CD4-positive, alpha-beta memory T cell (primary cell): ENCODE measurements at regions not wholly inside any gene's neighbourhood (a gene's known extent, or its start where the extent isn't known, plus 50 kb on each side); places are given as distances from the start of the nearest gene placed in this dataset.

Experiments
- CTCF ChIA-PET: fragments of 350-600 bp; sonication (Branson Sonifier 250); formaldehyde crosslinking; loops from one replicate; lab custom pipeline; 2021; ENCODE audit warnings: inconsistent platforms; ENCODE audit not compliant: partially characterized antibody; lab: Charles Lee
- POLR2A ChIA-PET: fragments of 350-600 bp; sonication (Branson Sonifier 250); formaldehyde crosslinking; loops from one replicate; lab custom pipeline; 2021; ENCODE audit not compliant: partially characterized antibody; lab: Charles Lee
- DNase-seq, 5 donors: peaks; one replicate each; pipeline versions ENCODE4 v3.0.0 to v3.0.0-alpha.2; 2020 to 2022; ENCODE audit warnings: mixed read lengths in 1 of 5
- H3K27ac ChIP-seq: one replicate; pipeline ENCODE4 v1.7.0; 2013; ENCODE audit warnings: low read depth, low read length
- H3K27me3 ChIP-seq: 2 replicates; pipeline ENCODE4 v1.7.0; 2013; ENCODE audit warnings: mild to moderate bottlenecking, low read length, moderate library complexity; ENCODE audit not compliant: insufficient read depth
- H3K36me3 ChIP-seq: 2 replicates; pipeline ENCODE4 v1.7.0; 2013; ENCODE audit warnings: mild to moderate bottlenecking, low read length, moderate library complexity; ENCODE audit not compliant: insufficient read depth
- H3K4me1 ChIP-seq: 2 replicates; pipeline ENCODE4 v1.7.0; 2013; ENCODE audit warnings: mild to moderate bottlenecking, low read length, moderate library complexity; ENCODE audit not compliant: insufficient read depth
- H3K4me3 ChIP-seq, 2 donors: one replicate each; pipeline ENCODE4 v1.7.0; 2013; ENCODE audit warnings: low read length in 2 of 2, mild to moderate bottlenecking in 1 of 2
- H3K9me3 ChIP-seq, 2 donors: one replicate each; pipeline ENCODE4 v1.7.0; 2013; ENCODE audit warnings: low read length in 2 of 2, control low read depth in 1 of 2; ENCODE audit not compliant: control insufficient read depth in 1 of 2
- H3K27ac Mint-ChIP-seq, 7 donors: one replicate each; pipeline ENCODE4 v1.8.0; 2020 to 2021; ENCODE audit warnings: mixed read lengths in 7 of 7, mild to moderate bottlenecking in 6 of 7, inconsistent platforms in 3 of 7, moderate library complexity in 3 of 7
- H3K27me3 Mint-ChIP-seq, 2 donors: one replicate each; pipeline ENCODE4 v1.8.0; 2020 to 2021; ENCODE audit warnings: mixed read lengths in 2 of 2
- H3K36me3 Mint-ChIP-seq, 2 donors: one replicate each; pipeline ENCODE4 v1.8.0; 2020 to 2021; ENCODE audit warnings: mixed read lengths in 2 of 2, inconsistent platforms in 1 of 2, mild to moderate bottlenecking in 1 of 2
- H3K4me1 Mint-ChIP-seq, 4 donors: one replicate each; pipeline ENCODE4 v1.8.0; 2020 to 2021; ENCODE audit warnings: mixed read lengths in 4 of 4, mild to moderate bottlenecking in 1 of 4
- H3K4me3 Mint-ChIP-seq, 8 donors: one replicate each; pipeline ENCODE4 v1.8.0; 2020 to 2021; ENCODE audit warnings: mixed read lengths in 8 of 8, mild to moderate bottlenecking in 7 of 8, moderate library complexity in 6 of 8, inconsistent platforms in 3 of 8
- H3K9me3 Mint-ChIP-seq, 8 donors: one replicate each; pipeline ENCODE4 v1.8.0; 2020 to 2021; ENCODE audit warnings: mixed read lengths in 8 of 8, mild to moderate bottlenecking in 5 of 8, inconsistent platforms in 3 of 8, moderate library complexity in 1 of 8
- intact Hi-C: fragments of 100-400 bp; cut with micrococcal nuclease; formaldehyde crosslinking; loops from one replicate; pipeline ENCODE4 v1.15.1; 2023

DNA sequence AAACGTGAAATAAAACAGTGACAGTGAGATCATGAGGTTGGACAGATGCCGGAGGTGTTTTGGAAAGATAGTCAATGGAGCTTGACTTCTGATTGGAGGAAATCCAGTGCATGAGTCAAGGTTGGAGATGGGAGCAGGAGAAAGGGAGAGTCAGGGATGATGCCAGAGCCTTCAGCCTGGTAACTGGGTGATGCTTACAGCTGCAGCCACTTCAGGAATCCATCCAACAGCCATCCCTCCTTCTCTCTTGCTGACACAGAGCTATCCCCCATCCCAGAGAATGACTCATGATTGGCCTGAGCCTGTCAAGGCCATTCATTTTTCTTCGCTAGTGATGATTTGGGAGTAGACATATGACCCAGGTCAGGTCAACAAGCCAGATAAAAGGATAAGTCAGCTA is 112.8 kb downstream of the SAMD5 start:
- Mint-ChIP-seq H3K4me1 (no peaks in the 10 kb centered on the region), H3K36me3 (no peaks in the 10 kb centered on the region), H3K27ac (no peak overlapping the region), H3K9me3 (peaks cover 0 to 4% (median 0%) of the 10 kb centered on the region in 8 donors), H3K4me3 (no peak overlapping the region), H3K27me3 (no peaks in the 10 kb centered on the region)
- H3K27ac ChIP-seq, result no peak overlapping the region
- no peaks in the 10 kb centered on the region for H3K36me3 ChIP-seq
- CTCF ChIA-PET, result no interaction called here
- no peak overlapping the region for H3K4me3 ChIP-seq
- POLR2A ChIA-PET, result no interaction called here
- no peaks in the 10 kb centered on the region for H3K27me3 ChIP-seq
- H3K4me1 ChIP-seq, result no peaks in the 10 kb centered on the region
- intact Hi-C loops, result no loop called here
- H3K9me3 ChIP-seq, result no peaks in the 10 kb centered on the region
- no peak for DNase-seq

DNA sequence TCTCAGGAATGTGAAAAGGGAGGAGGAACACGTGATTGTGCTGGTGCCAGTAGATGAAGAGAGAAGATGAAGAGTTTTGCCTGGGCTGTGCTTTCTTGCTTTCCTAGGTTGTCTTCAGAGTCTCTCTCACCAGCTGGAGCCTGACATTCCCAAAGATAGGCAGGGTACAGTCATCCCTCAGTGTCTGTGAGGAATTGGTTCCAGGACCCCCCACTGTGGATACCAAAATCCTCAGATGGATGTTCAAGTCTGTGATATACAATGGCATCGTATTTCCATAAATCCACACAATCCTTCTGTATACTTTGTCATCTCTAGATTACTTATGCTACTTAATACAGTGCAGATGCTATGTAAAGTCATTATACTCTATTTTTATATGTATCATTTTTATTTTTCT is 113.5 kb downstream of the SAMD5 start:
- no peaks in the 10 kb centered on the region for H3K4me1 Mint-ChIP-seq
- no peak for DNase-seq
- CTCF ChIA-PET, result no interaction called here

DNA sequence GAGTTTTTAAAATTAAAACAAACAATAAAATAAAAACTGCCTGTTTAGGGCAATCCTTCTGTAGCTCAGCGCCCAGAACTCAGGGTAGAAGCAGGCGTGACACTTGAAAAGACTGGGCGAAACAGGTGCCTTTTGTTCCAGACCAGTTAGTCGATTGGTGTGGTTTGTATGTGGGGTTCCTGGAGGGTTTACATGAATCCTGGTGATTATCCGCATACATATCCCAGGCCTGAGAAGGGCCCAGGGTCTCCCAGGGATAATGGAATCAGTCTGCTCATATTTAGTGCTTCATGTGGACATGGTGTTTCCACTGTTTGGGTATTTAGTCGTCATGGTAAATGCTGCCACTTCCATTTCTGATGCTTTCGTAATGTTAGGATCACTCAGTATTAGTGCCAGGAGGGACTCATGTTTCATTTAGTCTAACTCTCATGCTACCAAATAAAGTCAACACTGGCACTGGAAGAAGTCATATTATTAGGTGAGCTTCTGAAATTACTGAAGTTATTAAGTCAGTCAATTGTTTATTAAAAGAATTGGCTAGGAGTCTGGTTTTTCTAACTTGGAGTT is 116.5 kb downstream of the SAMD5 start:
- H3K36me3 Mint-ChIP-seq, result no peaks in the 10 kb centered on the region
- H3K4me1 ChIP-seq, result no peaks in the 10 kb centered on the region
- peaks cover 0 to 3% (median 0%) of the 10 kb centered on the region in 8 donors for H3K9me3 Mint-ChIP-seq
- no peaks in the 10 kb centered on the region for H3K36me3 ChIP-seq
- H3K9me3 ChIP-seq, result no peaks in the 10 kb centered on the region
- CTCF ChIA-PET, result no interaction called here
- no peak overlapping the region for H3K27ac ChIP-seq
- H3K4me3 Mint-ChIP-seq, result no peak overlapping the region
- H3K4me1 Mint-ChIP-seq, result no peaks in the 10 kb centered on the region
- no peaks in the 10 kb centered on the region for H3K27me3 Mint-ChIP-seq
- POLR2A ChIA-PET, result no interaction called here
- H3K27me3 ChIP-seq, result no peaks in the 10 kb centered on the region
- DNase-seq, result no peak
- intact Hi-C loops, result no loop called here
- H3K4me3 ChIP-seq, result no peak overlapping the region
- H3K27ac Mint-ChIP-seq, result no peak overlapping the region

More for the DNA sequence above, 113.5 kb downstream of the SAMD5 start:
- Mint-ChIP-seq H3K27ac (no peak overlapping the region), H3K4me3 (no peak overlapping the region), H3K9me3 (peaks cover 0 to 4% (median 0%) of the 10 kb centered on the region in 8 donors), H3K36me3 (no peaks in the 10 kb centered on the region), H3K27me3 (no peaks in the 10 kb centered on the region)
- Histone ChIP-seq H3K9me3 (no peaks in the 10 kb centered on the region), H3K36me3 (no peaks in the 10 kb centered on the region), H3K4me3 (no peak overlapping the region), H3K4me1 (no peaks in the 10 kb centered on the region), H3K27me3 (no peaks in the 10 kb centered on the region), H3K27ac (no peak overlapping the region)
- intact Hi-C loops, result no loop called here
- POLR2A ChIA-PET, result no interaction called here

DNA sequence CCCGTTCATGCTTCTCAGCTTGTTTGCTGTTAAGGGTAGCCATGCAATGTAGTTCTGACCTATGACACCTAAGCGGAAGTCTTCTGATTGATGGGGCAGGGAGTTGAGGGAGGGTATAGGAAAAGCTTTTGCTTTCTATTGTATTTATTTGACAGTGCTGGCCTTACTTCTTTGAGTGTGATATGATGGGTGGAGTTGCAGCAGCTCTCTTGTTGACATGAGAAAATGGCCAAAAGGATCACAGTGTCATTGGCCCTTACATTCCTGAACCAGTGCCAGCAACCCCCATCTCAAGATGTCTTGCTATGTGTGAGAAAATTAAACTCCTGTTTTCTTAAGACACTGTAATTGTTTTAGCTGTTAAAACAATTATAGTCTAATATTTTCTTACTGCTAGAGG is 117.5 kb downstream of the SAMD5 start:
- no peaks in the 10 kb centered on the region for H3K36me3 ChIP-seq
- ChIA-PET CTCF (no interaction called here), POLR2A (no interaction called here)
- H3K27me3 ChIP-seq, result no peaks in the 10 kb centered on the region
- H3K4me3 ChIP-seq, result no peak overlapping the region
- Mint-ChIP-seq H3K4me1 (no peaks in the 10 kb centered on the region), H3K36me3 (no peaks in the 10 kb centered on the region), H3K4me3 (no peak overlapping the region), H3K9me3 (peaks cover 0 to 3% (median 1%) of the 10 kb centered on the region in 8 donors), H3K27me3 (no peaks in the 10 kb centered on the region), H3K27ac (no peak overlapping the region)
- no peaks in the 10 kb centered on the region for H3K4me1 ChIP-seq
- intact Hi-C loops, result no loop called here
- no peak for DNase-seq
- no peak overlapping the region for H3K27ac ChIP-seq
- no peaks in the 10 kb centered on the region for H3K9me3 ChIP-seq

DNA sequence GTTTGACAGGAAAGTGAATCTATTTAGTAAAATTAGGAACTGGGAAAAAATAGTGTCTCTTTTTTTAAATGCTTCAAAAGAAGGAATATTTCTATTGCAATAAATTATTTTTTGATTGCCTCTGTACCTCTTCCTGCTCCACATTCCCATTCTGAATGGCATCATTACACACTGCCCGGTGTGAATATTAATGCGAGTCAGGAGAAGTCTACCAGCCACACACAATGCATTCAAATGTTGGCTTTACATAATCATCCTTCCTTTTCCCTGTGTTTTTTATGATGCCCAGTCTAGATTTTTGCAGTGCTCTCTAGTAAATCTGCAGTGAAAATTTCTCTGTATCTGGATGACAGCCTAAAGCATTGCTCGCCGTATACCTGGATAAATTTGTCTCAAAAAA is 118.9 kb downstream of the SAMD5 start:
- H3K27me3 ChIP-seq, result no peaks in the 10 kb centered on the region
- Mint-ChIP-seq H3K27me3 (no peaks in the 10 kb centered on the region), H3K36me3 (no peaks in the 10 kb centered on the region), H3K9me3 (peaks cover 0 to 6% (median 2%) of the 10 kb centered on the region in 8 donors), H3K27ac (no peak overlapping the region), H3K4me3 (no peak overlapping the region), H3K4me1 (no peaks in the 10 kb centered on the region)
- intact Hi-C loops, result no loop called here
- no peak for DNase-seq
- no peaks in the 10 kb centered on the region for H3K36me3 ChIP-seq
- H3K9me3 ChIP-seq, result no peaks in the 10 kb centered on the region
- no peak overlapping the region for H3K27ac ChIP-seq
- CTCF ChIA-PET, result no interaction called here
- POLR2A ChIA-PET, result no interaction called here
- H3K4me3 ChIP-seq, result no peak overlapping the region
- H3K4me1 ChIP-seq, result no peaks in the 10 kb centered on the region

DNA sequence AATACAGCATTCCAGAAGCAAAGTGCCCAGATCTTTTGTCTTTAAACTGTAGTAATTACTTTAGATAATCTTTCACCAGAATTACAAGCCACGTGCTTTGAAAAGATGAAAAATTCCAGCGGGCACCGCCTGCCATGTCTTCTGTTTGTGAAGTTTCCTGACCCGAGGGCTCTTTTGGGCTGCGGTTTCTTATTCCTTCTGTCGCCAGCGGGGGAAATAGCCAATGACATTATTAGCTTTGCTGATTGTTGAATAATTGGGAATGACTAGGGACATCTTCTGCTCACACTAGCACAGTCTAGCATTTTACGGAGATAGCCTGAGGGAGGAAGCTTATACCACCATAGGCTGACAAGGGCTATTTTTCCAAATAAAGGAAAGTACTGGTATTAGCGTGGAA is 124.7 kb downstream of the SAMD5 start:
- Mint-ChIP-seq H3K9me3 (peaks cover 2 to 12% (median 7%) of the 10 kb centered on the region in 8 donors), H3K36me3 (no peaks in the 10 kb centered on the region), H3K4me3 (no peak overlapping the region), H3K27me3 (no peaks in the 10 kb centered on the region), H3K4me1 (no peaks in the 10 kb centered on the region), H3K27ac (no peak overlapping the region)
- no peaks in the 10 kb centered on the region for H3K27me3 ChIP-seq
- CTCF ChIA-PET, result no interaction called here
- POLR2A ChIA-PET, result no interaction called here
- DNase-seq, result no peak
- intact Hi-C loops, result no loop called here
- H3K36me3 ChIP-seq, result no peaks in the 10 kb centered on the region
- no peaks in the 10 kb centered on the region for H3K4me1 ChIP-seq
- H3K9me3 ChIP-seq, result peaks cover 0 to 5% of the 10 kb centered on the region in 2 donors
- H3K4me3 ChIP-seq, result no peak overlapping the region
- H3K27ac ChIP-seq, result no peak overlapping the region

DNA sequence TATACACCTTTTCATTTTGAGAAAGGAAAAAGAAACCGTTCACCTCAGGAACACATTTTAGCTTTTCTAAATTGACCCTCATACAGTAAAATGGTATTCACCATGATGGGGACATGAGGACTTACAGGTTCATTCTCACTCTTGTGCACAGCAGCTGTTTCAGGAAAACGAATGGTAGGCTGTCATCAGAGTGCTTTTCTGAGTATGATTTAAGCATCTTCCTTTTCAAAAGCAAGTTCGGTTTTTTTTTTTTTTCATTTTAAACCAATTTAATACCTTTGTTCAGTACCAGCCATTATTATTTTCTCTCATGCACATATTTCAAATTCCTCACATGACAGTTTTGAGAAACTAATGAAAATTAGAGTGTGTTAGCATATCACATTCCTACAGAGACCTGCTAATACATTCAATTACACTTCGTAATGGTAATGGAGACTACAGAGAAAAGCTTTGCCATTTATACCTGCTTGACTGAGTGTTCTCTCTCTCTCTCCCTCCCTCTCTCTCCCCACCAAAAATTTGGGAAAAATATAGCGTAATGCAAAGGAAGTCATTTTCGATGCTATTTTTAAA is 129.2 kb downstream of the SAMD5 start:
- no peak overlapping the region for H3K27ac ChIP-seq
- H3K9me3 ChIP-seq, result peaks cover 0 to 5% of the 10 kb centered on the region in 2 donors
- no peaks in the 10 kb centered on the region for H3K4me1 ChIP-seq
- H3K4me3 ChIP-seq, result no peak overlapping the region
- intact Hi-C loops, result no loop called here
- DNase-seq, result no peak
- no peaks in the 10 kb centered on the region for H3K36me3 Mint-ChIP-seq
- H3K27me3 ChIP-seq, result no peaks in the 10 kb centered on the region
- POLR2A ChIA-PET, result no interaction called here
- no peak overlapping the region for H3K4me3 Mint-ChIP-seq
- H3K36me3 ChIP-seq, result no peaks in the 10 kb centered on the region
- peaks cover 2 to 12% (median 7%) of the 10 kb centered on the region in 8 donors for H3K9me3 Mint-ChIP-seq
- no peak overlapping the region for H3K27ac Mint-ChIP-seq
- no peaks in the 10 kb centered on the region for H3K27me3 Mint-ChIP-seq
- no peaks in the 10 kb centered on the region for H3K4me1 Mint-ChIP-seq
- CTCF ChIA-PET, result no interaction called here
